ENCODE measurements at regions not wholly inside any gene's neighbourhood (a gene's known extent, or its start where the extent isn't known, plus 50 kb on each side); places are given as distances from the start of the nearest gene placed in this dataset.

DNA sequence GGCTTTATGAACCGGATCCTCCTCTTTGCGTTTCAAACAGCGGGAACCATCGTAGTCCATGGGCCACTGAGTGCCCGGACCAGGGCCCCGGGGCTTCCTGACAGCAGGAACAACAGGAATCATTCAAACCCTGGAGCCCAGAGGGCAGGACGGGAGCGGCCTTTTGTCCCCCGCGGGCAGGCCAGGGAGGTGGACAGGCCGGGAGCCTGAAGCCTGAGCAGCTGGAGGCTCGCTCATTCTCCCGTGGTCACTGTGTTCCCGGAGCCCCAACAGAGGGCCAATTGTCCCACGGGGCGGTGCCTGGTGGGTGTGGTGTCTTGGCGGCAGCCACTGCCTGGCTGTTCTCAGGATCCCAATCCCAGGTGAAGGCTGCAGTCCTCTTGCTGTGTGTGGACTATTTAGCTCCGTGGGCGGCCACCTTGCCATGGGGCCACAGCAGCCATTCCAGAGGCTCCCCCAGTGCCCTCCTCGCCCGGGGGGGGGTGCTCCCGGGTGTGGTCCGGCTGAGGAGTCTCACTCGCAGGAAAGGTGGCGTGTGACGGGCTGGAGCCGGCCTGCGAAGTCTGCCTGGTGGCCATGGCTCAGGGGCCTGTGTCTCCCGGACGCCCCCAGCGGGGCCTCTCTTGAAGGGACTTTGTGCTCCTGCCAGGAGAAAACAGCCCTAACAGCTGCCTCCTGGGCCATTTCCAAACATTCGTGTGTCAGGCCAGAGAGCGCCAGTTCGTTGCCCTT, 77.2 kb upstream of the BHLHE23 start:
- DNase-seq = no peak

DNA sequence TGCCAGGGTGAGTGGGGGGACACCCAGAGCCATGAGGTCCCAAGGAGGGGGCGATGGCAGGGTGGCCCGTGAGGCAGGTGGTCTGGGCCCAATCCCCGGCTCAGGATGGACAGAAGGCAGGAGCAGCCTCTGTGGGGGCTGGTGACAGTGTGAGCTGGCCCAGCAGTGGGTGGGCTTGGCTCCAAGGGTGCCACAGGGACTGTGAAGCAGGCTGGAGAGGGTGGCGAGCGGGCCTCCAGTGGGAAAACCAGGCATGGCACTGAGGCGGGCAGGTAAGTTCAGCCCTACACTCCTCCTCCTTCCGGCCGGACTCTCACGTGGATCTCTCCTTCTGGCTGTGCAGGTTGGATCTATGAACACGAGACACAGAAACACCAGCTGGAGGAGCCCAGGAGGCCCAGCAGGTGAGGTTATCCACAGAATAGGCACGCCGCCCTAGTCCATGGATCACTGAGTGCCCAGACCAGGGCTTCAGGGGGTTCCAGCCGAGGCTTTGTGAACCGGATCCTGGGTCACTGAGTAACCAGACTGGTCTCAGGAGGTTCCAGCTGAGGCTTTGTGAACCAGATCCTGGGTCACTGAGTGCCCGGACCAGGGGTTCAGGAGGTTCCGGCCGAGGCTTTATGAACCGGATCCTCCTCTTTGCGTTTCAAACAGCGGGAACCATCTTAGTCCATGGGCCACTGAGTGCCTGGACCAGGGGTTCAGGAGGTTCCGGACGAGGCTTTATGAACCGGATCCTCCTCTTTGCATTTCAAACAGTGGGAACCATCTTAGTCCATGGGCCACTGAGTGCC, 76.4 kb upstream of the BHLHE23 start:
- no peak for DNase-seq

DNA sequence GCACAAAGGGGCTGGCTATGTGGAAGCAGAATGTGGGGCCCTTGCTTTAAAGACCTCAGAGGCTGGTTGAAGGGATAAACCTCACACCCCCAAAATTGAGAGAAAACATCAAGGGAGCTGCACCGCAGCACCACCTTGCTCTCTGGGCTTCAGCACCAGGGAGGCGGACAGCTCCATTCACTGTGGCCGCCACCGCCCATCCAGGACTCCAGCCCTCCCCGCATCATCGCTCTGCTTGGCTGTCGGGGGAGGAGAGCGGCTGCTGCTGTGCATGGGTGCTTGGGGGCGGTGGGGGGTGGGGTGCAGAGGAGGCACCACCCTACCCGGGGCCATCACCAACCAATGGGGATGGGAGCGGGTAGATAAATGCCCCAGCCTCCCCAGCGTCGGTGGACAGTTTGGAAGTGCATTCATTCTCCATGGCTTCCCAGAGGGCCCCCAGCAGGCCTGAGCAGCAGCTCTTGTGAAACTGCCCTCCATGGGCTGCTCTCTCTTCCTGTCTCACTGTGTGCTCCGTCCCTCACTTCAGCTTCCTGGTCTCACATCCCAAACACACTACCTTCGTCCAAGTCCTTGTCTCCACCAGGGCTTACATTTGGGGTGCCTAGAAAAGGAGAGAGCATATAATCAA, 75.7 kb upstream of the BHLHE23 start:
- DNase-seq = no peak

GRCh38 chr20:63081831-63082230, 75.1 kb upstream of the BHLHE23 start:
- no peak for DNase-seq

DNA sequence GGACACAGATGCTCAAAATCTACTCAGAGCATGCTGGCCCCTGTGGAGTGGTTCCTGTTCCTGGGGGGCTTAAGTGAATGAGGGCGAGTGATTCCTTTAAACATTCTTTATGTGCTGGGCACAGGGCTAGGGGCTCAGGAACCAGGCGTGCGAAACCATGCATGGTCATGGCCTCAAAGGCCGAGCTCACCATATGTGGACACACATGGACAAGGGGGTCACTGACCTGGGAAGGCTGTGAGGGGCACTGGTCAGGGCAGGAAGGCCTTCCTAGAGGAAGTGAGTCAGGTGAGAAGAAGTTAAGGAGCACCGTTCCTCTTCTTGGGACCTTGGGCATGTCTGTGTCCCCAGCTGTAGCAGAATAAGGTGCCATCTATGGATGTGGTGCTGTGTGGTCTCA, 74.6 kb upstream of the BHLHE23 start:
- DNase-seq = no peak

- DNase-seq = no peak
These were observed 74.0 kb upstream of the BHLHE23 start for GRCh38 chr20:63080811-63081210.

GRCh38 chr20:63080411-63080810, 73.6 kb upstream of the BHLHE23 start:
- DNase-seq = no peak

- no peak for DNase-seq
These were observed 73.2 kb upstream of the BHLHE23 start for GRCh38 chr20:63079971-63080370.

- DNase-seq = no peak
These were observed 70.9 kb upstream of the BHLHE23 start for GRCh38 chr20:63077705-63078104.

DNA sequence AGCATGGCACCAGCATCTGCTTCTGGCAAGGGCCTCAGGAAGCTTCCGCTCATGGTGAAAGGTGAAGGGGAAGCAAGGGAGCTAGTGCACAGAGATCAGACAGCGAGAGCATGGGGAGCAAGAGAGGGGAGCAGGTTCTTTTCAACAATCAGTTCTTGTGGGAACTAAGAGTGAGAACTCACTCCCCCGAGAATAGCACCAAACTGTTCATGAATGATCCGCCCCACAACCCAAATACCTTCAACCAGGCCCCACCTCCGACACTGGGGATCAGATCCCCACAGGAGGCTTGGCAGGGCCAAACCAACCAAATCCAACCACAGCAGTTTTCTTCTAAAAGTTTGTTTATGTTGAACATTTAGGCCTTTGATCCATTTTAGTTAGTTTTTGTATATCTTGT, 69.7 kb upstream of the BHLHE23 start:
- DNase-seq = no peak

DNA sequence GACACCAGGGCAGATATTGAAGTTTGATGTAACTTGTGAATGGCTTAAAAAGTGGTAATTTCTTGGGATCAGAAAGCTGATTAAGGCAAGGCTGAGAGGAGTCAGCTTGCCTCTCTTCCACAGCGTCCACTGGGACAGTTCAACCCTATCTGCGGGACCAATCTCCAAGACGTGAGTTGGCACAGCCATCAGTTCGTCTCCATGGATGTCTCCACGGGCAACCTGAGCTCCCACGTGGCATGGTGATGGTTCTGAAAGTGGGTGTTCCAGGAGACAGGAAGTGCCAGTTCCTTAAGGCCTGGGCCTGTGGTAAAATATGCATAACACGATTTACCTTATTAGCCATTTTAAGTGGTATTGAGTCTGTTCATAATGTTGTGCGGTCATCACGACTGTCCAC, 67.9 kb upstream of the BHLHE23 start:
- no peak for DNase-seq

GRCh38 chr20:63074182-63074581, 67.4 kb upstream of the BHLHE23 start:
- DNase-seq = no peak

- no peak for DNase-seq
These were observed 66.9 kb upstream of the BHLHE23 start for GRCh38 chr20:63073738-63074065.

DNA sequence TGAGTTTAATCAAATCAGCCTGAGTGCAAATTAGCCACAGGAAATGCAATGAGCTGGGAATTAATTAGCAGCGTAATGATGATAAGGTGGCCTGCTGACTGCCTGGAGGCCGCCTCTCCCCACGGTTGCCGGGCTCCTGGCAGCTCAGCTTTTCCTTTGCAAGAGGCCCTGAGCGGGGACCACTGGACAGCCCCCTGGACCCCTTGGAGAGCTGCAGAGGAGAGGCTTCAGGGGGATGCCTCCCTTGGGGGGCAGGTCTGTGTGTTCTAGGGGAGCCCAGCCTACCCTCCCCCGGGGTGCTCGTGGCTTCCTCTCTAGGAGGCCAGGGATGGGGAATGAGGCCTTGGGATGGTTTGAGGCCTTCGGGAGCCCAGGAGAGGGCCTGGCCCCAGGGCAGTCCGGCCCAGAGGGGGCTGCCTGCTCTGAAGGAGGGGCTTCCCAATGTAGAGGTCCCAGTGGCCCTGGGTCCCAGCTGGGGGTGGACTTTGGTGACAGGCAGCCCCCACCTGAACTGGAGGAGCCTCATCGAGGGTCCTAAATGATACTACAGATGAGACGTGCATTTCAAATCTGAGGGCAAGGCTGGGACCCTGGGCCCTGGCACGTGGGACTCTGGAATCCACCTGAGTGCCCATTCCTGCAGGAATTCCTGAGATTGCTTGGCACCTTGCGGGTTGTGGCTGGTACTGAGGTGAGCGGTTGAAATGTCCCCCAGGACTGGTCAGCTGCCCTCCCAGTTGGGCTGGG, 66.4 kb upstream of the BHLHE23 start:
- no peak for DNase-seq

DNA sequence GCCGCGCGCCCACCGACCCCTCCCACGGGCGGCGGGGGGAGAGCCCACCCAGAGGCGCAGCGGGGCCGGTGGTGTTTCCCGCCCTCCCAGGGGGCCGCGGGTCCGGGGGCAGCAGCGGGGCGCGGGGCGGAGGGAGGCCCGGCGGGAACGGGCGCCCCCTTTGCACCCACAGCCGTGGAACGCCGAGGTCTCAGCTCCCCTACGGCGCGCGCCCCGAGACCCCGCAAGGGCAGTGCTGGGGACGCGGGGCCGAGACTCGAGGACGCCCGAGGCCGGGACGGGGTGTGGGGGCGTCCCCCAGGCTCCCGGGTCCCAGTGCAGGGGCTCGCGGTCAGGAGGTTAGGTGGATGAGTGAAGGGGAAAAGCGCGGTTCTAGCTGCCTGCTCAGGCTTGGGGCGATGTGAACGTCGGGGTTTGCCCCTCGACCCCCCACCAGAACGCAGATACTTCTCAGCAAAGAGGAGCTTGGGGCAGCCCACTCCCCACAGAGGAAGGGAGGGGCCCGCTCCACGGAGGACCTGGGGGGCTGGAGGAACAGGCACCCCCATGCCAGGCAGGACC, 65.5 kb upstream of the BHLHE23 start:
- no peak for DNase-seq

DNA sequence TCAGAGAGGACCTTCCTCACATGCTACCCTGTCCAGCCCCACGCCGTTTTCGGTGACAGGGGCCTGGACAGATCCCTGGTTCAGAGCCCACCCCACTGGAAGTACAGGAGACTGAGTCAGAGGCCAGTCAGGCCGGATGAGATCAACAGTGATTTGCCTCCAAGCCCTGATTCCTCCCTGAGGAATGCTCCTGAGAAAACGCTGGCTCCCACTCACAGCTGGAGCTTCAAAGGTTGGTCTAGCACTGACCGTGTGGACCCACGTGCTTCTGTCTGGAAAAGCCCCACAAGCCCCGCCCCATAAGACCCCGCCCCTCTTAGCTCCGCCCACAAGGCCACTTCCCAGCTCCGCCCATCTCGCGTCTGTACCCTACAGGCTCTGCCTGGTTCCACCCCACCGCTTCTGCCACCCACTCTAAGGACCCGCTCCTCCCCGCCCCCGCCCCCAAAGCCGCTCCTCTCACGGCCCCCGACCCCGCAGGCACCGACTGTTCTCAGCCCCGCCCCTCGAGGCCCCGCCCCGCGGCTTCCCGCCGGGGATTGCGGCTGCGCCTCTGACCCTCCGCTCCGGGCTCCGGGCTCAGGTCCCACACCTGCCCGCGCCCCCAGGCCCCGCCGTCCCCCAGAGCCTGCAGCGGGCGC, 64.9 kb upstream of the BHLHE23 start:
- DNase-seq = no peak

- DNase-seq = no peak
These were observed 64.2 kb upstream of the BHLHE23 start for GRCh38 chr20:63070771-63071540.

DNA sequence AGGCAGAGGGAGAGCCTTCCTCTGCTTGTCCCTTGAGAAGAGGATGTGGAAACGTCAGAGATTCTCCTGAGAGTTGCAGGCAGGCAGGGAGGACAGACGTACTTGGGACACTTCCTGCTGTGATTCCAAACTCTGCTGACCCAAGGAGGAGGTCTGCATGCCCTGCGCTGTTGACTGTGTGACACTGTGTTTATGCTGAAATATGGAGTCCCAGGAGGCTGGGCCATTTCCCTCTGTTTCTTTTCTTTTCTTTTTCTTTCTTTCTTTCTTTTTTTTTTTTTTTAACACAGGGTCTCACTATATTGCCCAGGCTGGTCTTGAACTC, 63.5 kb upstream of the BHLHE23 start:
- no peak for DNase-seq

DNA sequence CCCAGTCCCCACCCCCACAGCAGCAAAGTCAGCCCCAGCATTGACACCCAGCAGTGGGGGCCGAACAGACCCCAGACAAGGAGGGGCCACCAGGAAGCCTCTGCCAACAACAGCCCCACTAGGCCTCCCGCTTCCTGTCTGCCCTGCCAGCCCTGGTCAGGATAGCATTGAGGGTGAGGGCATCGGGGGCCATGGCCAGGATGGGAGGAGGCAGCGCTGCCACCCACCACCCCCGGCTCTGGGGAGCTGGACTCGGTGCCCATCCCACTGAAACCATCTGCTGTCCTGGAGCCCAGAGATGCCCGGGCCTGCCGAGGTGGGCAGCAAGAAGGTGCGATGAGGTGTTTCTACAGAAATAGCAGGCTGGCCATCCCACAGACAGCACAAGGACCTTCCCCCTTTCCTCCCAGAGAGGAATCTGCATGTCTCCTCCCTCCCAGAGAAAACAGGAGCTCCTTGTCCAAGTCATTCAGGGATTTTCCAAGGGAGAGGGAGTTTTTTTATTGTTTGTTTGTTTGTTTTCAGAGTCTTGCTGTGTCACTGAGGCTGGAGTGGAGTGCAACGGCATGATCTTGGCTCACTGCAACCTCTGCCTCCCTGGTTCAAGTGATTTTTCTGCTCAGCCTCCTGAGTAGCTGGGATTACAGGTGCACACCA, 62.1 kb upstream of the BHLHE23 start:
- DNase-seq = no peak

GRCh38 chr20:63067721-63068560, 61.2 kb upstream of the BHLHE23 start:
- no peak for DNase-seq

DNA sequence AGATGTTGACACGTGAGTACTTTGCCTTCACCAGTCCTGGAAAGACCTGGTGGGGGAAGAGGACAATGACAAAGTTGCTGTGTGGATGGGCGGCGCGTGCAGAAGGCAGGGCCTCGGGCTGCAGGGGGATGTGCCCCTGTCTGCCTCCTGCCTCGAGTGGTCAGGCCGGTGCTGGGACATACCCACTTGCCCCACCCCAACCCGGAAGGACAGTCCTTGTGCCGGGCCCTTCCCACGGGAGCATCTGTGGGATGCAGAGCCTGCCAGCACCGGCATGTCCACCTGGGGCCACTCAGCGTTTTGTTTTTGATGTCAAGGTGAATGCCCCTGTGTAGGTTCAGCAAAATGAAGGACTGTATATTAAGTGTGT, 60.5 kb upstream of the BHLHE23 start:
- DNase-seq = no peak

Measured in activated CD8-positive, alpha-beta memory T cell treated with anti-CD3 and anti-CD28 coated beads for 24 hours (primary cell).